ENCODE measurements at regions not wholly inside any gene's neighbourhood (a gene's known extent, or its start where the extent isn't known, plus 50 kb on each side); places are given as distances from the start of the nearest gene placed in this dataset.

DNA sequence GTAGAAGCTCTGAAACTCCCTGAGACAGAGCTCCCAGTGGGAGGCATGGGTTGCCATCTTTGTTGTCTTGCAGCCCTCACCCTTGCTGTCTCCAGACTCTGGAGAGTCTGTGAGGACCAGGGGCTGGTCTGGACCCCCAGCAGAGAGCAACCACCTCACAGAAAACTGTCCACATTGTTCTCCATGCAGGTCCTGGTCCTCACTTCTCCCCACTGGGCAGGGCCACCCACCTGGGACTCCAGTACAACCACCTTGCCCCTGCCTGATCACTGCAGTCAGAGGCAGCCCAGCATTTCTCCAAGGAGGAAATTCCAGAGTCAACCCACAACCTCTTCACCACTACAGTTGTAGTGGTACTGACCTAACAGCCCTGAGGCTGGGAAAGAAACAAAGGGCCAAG, 285.6 kb upstream of the RPS23 start (continued):
- no peak for TF ChIP-seq ILK (tag; IDR thresholded peaks at IDR 0.05; ENCODE audit: borderline replicate concordance, low read depth)
- no peak for TF ChIP-seq SOX6 (IDR thresholded peaks at IDR 0.05)
- no peak for TF ChIP-seq RAD21 (CRISPR knock-in tag; conservative IDR thresholded peaks at IDR 0.05 in 1 of 2, IDR thresholded peaks at IDR 0.05 in 1 of 2)
- no peak for TF ChIP-seq ETS2 (tag; IDR thresholded peaks at IDR 0.05; ENCODE audit: borderline replicate concordance, poor library complexity, severe bottlenecking)
- no peak for TF ChIP-seq CUX1 (CRISPR knock-in tag; IDR thresholded peaks at IDR 0.05)
- no peak for TF ChIP-seq MEF2D (tag; conservative IDR thresholded peaks at IDR 0.05; ENCODE audit: low read depth)
- TF ChIP-seq SMAD3 (CRISPR knock-in tag; conservative IDR thresholded peaks at IDR 0.05) = no peak
